ENCODE measurements at regions not wholly inside any gene's neighbourhood (a gene's known extent, or its start where the extent isn't known, plus 50 kb on each side); places are given as distances from the start of the nearest gene placed in this dataset.
A peak's percentile ranks its signal among the peaks of the same experiment; 100 is the strongest.
"Not testable (repeated sequence)": the region's sequence is repeated elsewhere in the genome, so short reads cannot be mapped to it uniquely, and the experiment has no call there.

DNA sequence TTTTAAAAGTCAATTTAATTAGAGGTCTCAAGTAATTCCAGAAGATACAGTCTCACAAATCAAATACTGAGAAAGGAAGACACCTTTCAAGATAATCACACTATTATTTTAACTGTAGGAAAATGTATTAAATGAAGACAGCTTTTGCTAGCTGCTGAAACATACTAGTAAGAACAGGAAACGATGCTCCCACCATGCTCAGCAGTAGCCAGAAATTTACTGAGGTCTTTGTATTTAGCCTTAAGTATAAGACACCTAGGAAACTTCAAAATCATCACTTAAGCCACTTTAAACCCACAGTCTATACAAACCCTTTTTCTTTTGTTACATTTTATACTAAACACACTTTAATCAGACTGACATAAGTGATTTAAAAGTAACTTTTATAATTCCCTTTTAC lies 72.7 kb upstream of the NPIPB12 start:
- H3K27me3 ChIP-seq (ENCODE audit: control insufficient read depth, insufficient read depth, low read length, poor library complexity, severe bottlenecking); H3K4me3 ChIP-seq (ENCODE audit: insufficient read depth, low read depth, low read length); H3K27ac ChIP-seq (ENCODE audit: insufficient read depth, low read depth, low read length, poor library complexity, severe bottlenecking); H3K36me3 ChIP-seq (ENCODE audit: control insufficient read depth, insufficient read depth, low read length); H3K4me1 ChIP-seq (ENCODE audit: control insufficient read depth, insufficient read depth, low read length); H3K9me3 ChIP-seq (ENCODE audit: control insufficient read depth, low read length): not testable (repeated sequence)
- no CpG with 5 or more reads among the region's 1 CpG for WGBS, 2 experiments

DNA sequence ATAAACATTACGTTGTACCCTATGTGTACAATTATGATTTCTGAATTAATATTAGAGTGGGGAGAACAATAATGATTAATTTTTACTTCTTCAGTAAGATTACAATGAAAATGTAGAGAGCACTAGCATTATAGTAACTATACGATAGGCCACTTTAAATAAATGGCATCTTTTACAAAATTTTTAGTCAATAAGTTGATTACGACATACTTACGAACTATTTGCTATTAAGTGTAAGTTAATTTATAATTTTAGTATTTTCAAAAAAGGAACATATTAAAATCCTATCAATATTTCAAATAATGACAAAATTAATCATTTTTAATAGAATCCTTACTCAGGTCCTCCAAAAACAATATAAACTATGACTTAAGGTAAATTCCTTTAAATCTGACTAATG lies 75.6 kb upstream of the NPIPB12 start:
- H3K4me1 ChIP-seq (ENCODE audit: control insufficient read depth, insufficient read depth, low read length); H3K27ac ChIP-seq (ENCODE audit: insufficient read depth, low read depth, low read length, poor library complexity, severe bottlenecking); H3K4me3 ChIP-seq (ENCODE audit: insufficient read depth, low read depth, low read length); H3K9me3 ChIP-seq (ENCODE audit: control insufficient read depth, low read length); H3K27me3 ChIP-seq (ENCODE audit: control insufficient read depth, insufficient read depth, low read length, poor library complexity, severe bottlenecking); H3K36me3 ChIP-seq (ENCODE audit: control insufficient read depth, insufficient read depth, low read length): not testable (repeated sequence)
- no CpG with 5 or more reads among the region's 4 CpGs for WGBS, 2 experiments

DNA sequence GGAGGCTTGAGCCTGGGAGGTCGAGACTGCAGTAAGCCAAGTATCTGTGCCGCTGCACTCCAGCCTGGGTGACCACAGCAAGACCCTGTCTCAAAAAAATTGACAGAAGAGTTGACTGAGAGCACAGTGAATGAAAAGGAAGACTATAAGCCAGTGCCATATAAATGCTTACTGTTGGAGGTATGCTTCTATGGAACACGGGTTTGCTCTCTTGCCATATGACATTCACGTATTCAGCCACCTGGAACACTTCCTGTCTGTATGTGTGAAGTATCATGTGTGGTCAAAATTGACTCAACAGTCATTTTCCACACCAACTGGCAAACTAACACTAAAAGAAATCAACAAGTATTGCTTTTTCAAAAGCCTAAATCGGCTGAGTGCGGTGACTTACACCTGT lies 71.1 kb upstream of the SPN start:
- not testable (repeated sequence) for H3K4me3 ChIP-seq (ENCODE audit: insufficient read depth, low read depth, low read length); H3K9me3 ChIP-seq (ENCODE audit: control insufficient read depth, low read length); H3K36me3 ChIP-seq (ENCODE audit: control insufficient read depth, insufficient read depth, low read length); H3K27me3 ChIP-seq (ENCODE audit: control insufficient read depth, insufficient read depth, low read length, poor library complexity, severe bottlenecking); H3K27ac ChIP-seq (ENCODE audit: insufficient read depth, low read depth, low read length, poor library complexity, severe bottlenecking); H3K4me1 ChIP-seq (ENCODE audit: control insufficient read depth, insufficient read depth, low read length)
- 90 to 95% methylated on average over 2 to 4 of the region's 6 CpGs for WGBS, 2 experiments

- not testable (repeated sequence) for H3K36me3 ChIP-seq (ENCODE audit: control insufficient read depth, insufficient read depth, low read length); H3K4me1 ChIP-seq (ENCODE audit: control insufficient read depth, insufficient read depth, low read length); H3K9me3 ChIP-seq (ENCODE audit: control insufficient read depth, low read length); H3K27me3 ChIP-seq (ENCODE audit: control insufficient read depth, insufficient read depth, low read length, poor library complexity, severe bottlenecking)
- H3K4me3 ChIP-seq (ENCODE audit: insufficient read depth, low read depth, low read length) = peak overlapping the region; percentile 55
- peak overlapping the region; percentile 2 for H3K27ac ChIP-seq (ENCODE audit: insufficient read depth, low read depth, low read length, poor library complexity, severe bottlenecking)
- 0 to 1% methylated on average over 12 to 15 of the region's 38 CpGs for WGBS, 2 experiments
These were observed 68.7 kb upstream of the SPN start for GRCh38 chr16:29594269-29594925.

- 1 to 2% methylated on average over 89 to 91 of the region's 91 CpGs for WGBS, 2 experiments
- not testable (repeated sequence) for H3K9me3 ChIP-seq (ENCODE audit: control insufficient read depth, low read length); H3K27me3 ChIP-seq (ENCODE audit: control insufficient read depth, insufficient read depth, low read length, poor library complexity, severe bottlenecking); H3K36me3 ChIP-seq (ENCODE audit: control insufficient read depth, insufficient read depth, low read length); H3K4me1 ChIP-seq (ENCODE audit: control insufficient read depth, insufficient read depth, low read length)
- Histone ChIP-seq H3K4me3 (ENCODE audit: insufficient read depth, low read depth, low read length) (peak overlapping the region; percentile 55), H3K27ac (ENCODE audit: insufficient read depth, low read depth, low read length, poor library complexity, severe bottlenecking) (peak overlapping the region; percentile 82)
These were observed 67.9 kb upstream of the SPN start for GRCh38 chr16:29594926-29595838.

- not testable (repeated sequence) for H3K4me3 ChIP-seq (ENCODE audit: insufficient read depth, low read depth, low read length); H3K27ac ChIP-seq (ENCODE audit: insufficient read depth, low read depth, low read length, poor library complexity, severe bottlenecking); H3K4me1 ChIP-seq (ENCODE audit: control insufficient read depth, insufficient read depth, low read length); H3K27me3 ChIP-seq (ENCODE audit: control insufficient read depth, insufficient read depth, low read length, poor library complexity, severe bottlenecking); H3K9me3 ChIP-seq (ENCODE audit: control insufficient read depth, low read length); H3K36me3 ChIP-seq (ENCODE audit: control insufficient read depth, insufficient read depth, low read length)
- 91% methylated on average over 7 of the region's 7 CpGs for WGBS, 2 experiments
These were observed 66.0 kb upstream of the SPN start for GRCh38 chr16:29597030-29597429.

GRCh38 chr16:29600111-29601000 lies 62.7 kb upstream of the SPN start:
- not testable (repeated sequence) for H3K4me1 ChIP-seq (ENCODE audit: control insufficient read depth, insufficient read depth, low read length); H3K27me3 ChIP-seq (ENCODE audit: control insufficient read depth, insufficient read depth, low read length, poor library complexity, severe bottlenecking); H3K9me3 ChIP-seq (ENCODE audit: control insufficient read depth, low read length); H3K36me3 ChIP-seq (ENCODE audit: control insufficient read depth, insufficient read depth, low read length); H3K27ac ChIP-seq (ENCODE audit: insufficient read depth, low read depth, low read length, poor library complexity, severe bottlenecking); H3K4me3 ChIP-seq (ENCODE audit: insufficient read depth, low read depth, low read length)
- 90 to 93% methylated on average over 20 to 21 of the region's 26 CpGs for WGBS, 2 experiments

GRCh38 chr16:29602247-29602625 lies 60.8 kb upstream of the SPN start:
- H3K9me3 ChIP-seq (ENCODE audit: control insufficient read depth, low read length); H3K27ac ChIP-seq (ENCODE audit: insufficient read depth, low read depth, low read length, poor library complexity, severe bottlenecking); H3K27me3 ChIP-seq (ENCODE audit: control insufficient read depth, insufficient read depth, low read length, poor library complexity, severe bottlenecking); H3K36me3 ChIP-seq (ENCODE audit: control insufficient read depth, insufficient read depth, low read length); H3K4me1 ChIP-seq (ENCODE audit: control insufficient read depth, insufficient read depth, low read length); H3K4me3 ChIP-seq (ENCODE audit: insufficient read depth, low read depth, low read length): not testable (repeated sequence)
- WGBS, 2 experiments = 91 to 95% methylated on average over 9 of the region's 9 CpGs

DNA sequence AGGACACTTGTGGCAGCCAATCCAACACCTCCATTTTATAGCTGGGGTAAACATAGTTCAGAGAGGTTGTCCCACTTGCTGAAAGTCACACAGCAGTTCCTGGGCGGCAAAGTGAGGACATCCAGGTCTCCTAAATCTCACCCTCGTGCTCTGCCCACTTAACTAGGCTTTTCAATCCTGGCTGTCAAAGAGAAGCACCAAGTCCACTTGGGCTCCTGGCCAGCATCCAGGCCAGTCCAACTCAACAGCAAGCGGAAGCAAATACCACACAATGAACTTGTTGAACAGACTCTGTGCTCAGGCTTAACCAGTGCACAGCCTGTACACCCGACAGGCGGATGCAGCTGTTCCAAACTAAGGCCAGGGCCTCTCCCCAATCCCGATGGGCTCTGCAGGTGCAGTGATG lies 60.4 kb upstream of the SPN start:
- 96 to 97% methylated on average over 5 to 6 of the region's 6 CpGs for WGBS, 2 experiments
- H3K27ac ChIP-seq (ENCODE audit: insufficient read depth, low read depth, low read length, poor library complexity, severe bottlenecking); H3K9me3 ChIP-seq (ENCODE audit: control insufficient read depth, low read length): not testable (repeated sequence)

More for the DNA sequence above, 60.4 kb upstream of the SPN start:
- H3K4me3 ChIP-seq (ENCODE audit: insufficient read depth, low read depth, low read length); H3K36me3 ChIP-seq (ENCODE audit: control insufficient read depth, insufficient read depth, low read length); H3K27me3 ChIP-seq (ENCODE audit: control insufficient read depth, insufficient read depth, low read length, poor library complexity, severe bottlenecking); H3K4me1 ChIP-seq (ENCODE audit: control insufficient read depth, insufficient read depth, low read length): not testable (repeated sequence)
